Uterus (tissue), 2 donors: ENCODE measurements at regions not wholly inside any gene's neighbourhood (a gene's known extent, or its start where the extent isn't known, plus 50 kb on each side); places are given as distances from the start of the nearest gene placed in this dataset.

Source experiments
- CTCF ChIP-seq, 4 experiments: fragments of 200-600 bp in 2 of 4; fragments of 450-650 bp in 2 of 4; sonication (generic) in 2 of 4; IDR thresholded peaks; one replicate each; pipeline ENCODE4 v1.5.1; 2016 to 2019; ENCODE audit warnings: antibody characterized with exemption in 4 of 4, mild to moderate bottlenecking in 2 of 4, moderate library complexity in 1 of 4
- POLR2A ChIP-seq, 2 donors: fragments of 450-650 bp; IDR thresholded peaks; one replicate each; pipeline ENCODE4 v1.6.1; 2016; ENCODE audit warnings: antibody characterized with exemption in 2 of 2, mild to moderate bottlenecking in 1 of 2, moderate library complexity in 1 of 2

GRCh38 chr7:67377939-67378862 is 381.6 kb downstream of the TYW1 start:
- TF ChIP-seq CTCF (IDR thresholded peaks at IDR 0.05): peak; percentile 56 to 74 (median 66)
- no peak for TF ChIP-seq POLR2A (IDR thresholded peaks at IDR 0.05)
